SK-N-SH (cell line): ENCODE measurements at regions not wholly inside any gene's neighbourhood (a gene's known extent, or its start where the extent isn't known, plus 50 kb on each side); places are given as distances from the start of the nearest gene placed in this dataset.

Experiments used
- CTCF ChIA-PET: fragments of 300-600, 350-600 bp; formaldehyde crosslinking; extraction: SDS; loops from one replicate; lab custom pipeline; 2021; lab: Yijun Ruan, JAX
- POLR2A ChIA-PET: fragments of 350-600 bp; sonication (Branson Sonifier 250); formaldehyde crosslinking; extraction: SDS; loops from one replicate; lab custom pipeline; 2020; ENCODE audit warnings: antibody characterized with exemption, inconsistent platforms; lab: Yijun Ruan, JAX
- DNase-seq: peaks from one replicate; pipeline ENCODE4 v3.0.0; 2012
- H2AFZ ChIP-seq: fragments of 200-600 bp; sonication (generic); 2 replicates; pipeline ENCODE4 v1.8.1; 2016; ENCODE audit warnings: antibody characterized with exemption, mild to moderate bottlenecking, low read depth
- H3F3A ChIP-seq: fragments of 200-600 bp; sonication (generic); replicated peaks from 2 replicates; pipeline ENCODE3; 2016; ENCODE audit warnings: antibody characterized with exemption, mild to moderate bottlenecking; ENCODE audit not compliant: insufficient read depth
- H3K27ac ChIP-seq, 2 experiments: fragments of 200-500 bp in 1 of 2; fragments of 200-600 bp in 1 of 2; sonication (Bioruptor generic) in 1 of 2; sonication (generic), shearing (Covaris generic) in 1 of 2; 2 replicates each; pipeline versions ENCODE4 v1.5.1 to v1.6.1; 2014 to 2016; ENCODE audit warnings: low read depth in 2 of 2, inconsistent platforms in 1 of 2, low read length in 1 of 2, mild to moderate bottlenecking in 1 of 2, mixed read lengths in 1 of 2
- H3K27me3 ChIP-seq: fragments of 200-600 bp; sonication (generic), shearing (Covaris generic); 2 replicates; pipeline ENCODE4 v1.6.1; 2016; ENCODE audit warnings: mixed run types; ENCODE audit not compliant: insufficient read depth
- H3K36me3 ChIP-seq, 2 experiments: fragments of 200-500 bp in 1 of 2; fragments of 200-600 bp in 1 of 2; sonication (Bioruptor generic) in 1 of 2; sonication (generic) in 1 of 2; replicated peaks in 1 of 2; 2 replicates each; pipeline versions ENCODE3 to v1.5.1; 2014 to 2016; ENCODE audit warnings: low read length in 1 of 2, mild to moderate bottlenecking in 1 of 2; ENCODE audit not compliant: insufficient read depth in 2 of 2, control insufficient read depth in 1 of 2
- H3K4me1 ChIP-seq, 2 experiments: fragments of 200-500 bp in 1 of 2; fragments of 200-600 bp in 1 of 2; sonication (Bioruptor generic) in 1 of 2; sonication (generic), shearing (Covaris generic) in 1 of 2; 2 replicates each; pipeline versions ENCODE4 v1.5.1 to v1.6.1; 2014 to 2016; ENCODE audit warnings: low read depth in 1 of 2, low read length in 1 of 2, mixed run types in 1 of 2; ENCODE audit not compliant: insufficient read depth in 2 of 2, control insufficient read depth in 1 of 2
- H3K4me2 ChIP-seq: fragments of 200-600 bp; sonication (generic), shearing (Covaris generic); 2 replicates; pipeline ENCODE4 v1.6.1; 2017; ENCODE audit warnings: mixed run types
- H3K4me3 ChIP-seq, 2 experiments: fragments of 200-500 bp in 1 of 2; fragments of 200-600 bp in 1 of 2; sonication (Bioruptor generic) in 1 of 2; sonication (generic), shearing (Covaris generic) in 1 of 2; 2 replicates each; pipeline versions ENCODE4 v1.5.1 to v1.8.1; 2014 to 2016; ENCODE audit warnings: low read depth in 2 of 2, inconsistent platforms in 1 of 2, low read length in 1 of 2, mild to moderate bottlenecking in 1 of 2, mixed read lengths in 1 of 2, moderate library complexity in 1 of 2
- H3K79me2 ChIP-seq: fragments of 200-600 bp; sonication (generic); 2 replicates; pipeline ENCODE4 v1.8.1; 2017; ENCODE audit warnings: mild to moderate bottlenecking; ENCODE audit not compliant: insufficient read depth
- H3K9ac ChIP-seq: fragments of 200-600 bp; sonication (generic); 2 replicates; pipeline ENCODE4 v1.6.1; 2017; ENCODE audit warnings: mixed run types
- H3K9me2 ChIP-seq: fragments of 200-600 bp; sonication (generic); 2 replicates; pipeline ENCODE4 v1.6.1; 2017; ENCODE audit warnings: mixed run types
- H3K9me3 ChIP-seq: fragments of 200-600 bp; sonication (generic); 2 replicates; pipeline ENCODE4 v1.6.1; 2017; ENCODE audit warnings: mixed run types, mild to moderate bottlenecking, moderate library complexity
- H4K20me1 ChIP-seq: fragments of 200-600 bp; sonication (generic); 2 replicates; pipeline ENCODE4 v1.6.1; 2017; ENCODE audit warnings: mild to moderate bottlenecking, mixed run types; ENCODE audit not compliant: insufficient read depth
- ELF1 ChIP-seq: IDR thresholded peaks from 2 replicates; pipeline ENCODE4 v1.4.0; 2012
- FOSL2 ChIP-seq: IDR thresholded peaks from 2 replicates; pipeline ENCODE4 v1.4.0; 2012; ENCODE audit warnings: low read depth, mild to moderate bottlenecking, moderate library complexity, borderline replicate concordance
- FOXM1 ChIP-seq: IDR thresholded peaks from 2 replicates; pipeline ENCODE4 v1.4.0; 2012; ENCODE audit warnings: low read depth, mild to moderate bottlenecking
- JUND ChIP-seq: IDR thresholded peaks from 2 replicates; pipeline ENCODE4 v1.4.0; 2012
- MXI1 ChIP-seq: IDR thresholded peaks from 2 replicates; pipeline ENCODE4 v1.6.1; 2012; ENCODE audit warnings: mild to moderate bottlenecking, low read depth, low read length, improper control_type of control experiment
- NFIC ChIP-seq: IDR thresholded peaks from 2 replicates; pipeline ENCODE4 v1.4.0; 2012; ENCODE audit warnings: borderline replicate concordance
- RFX5 ChIP-seq: IDR thresholded peaks from 2 replicates; pipeline ENCODE4 v1.6.1; 2012; ENCODE audit warnings: mild to moderate bottlenecking, improper control_type of control experiment, low read length
- RXRA ChIP-seq: IDR thresholded peaks from 2 replicates; pipeline ENCODE4 v1.4.0; 2012; ENCODE audit warnings: low read depth, mild to moderate bottlenecking, borderline replicate concordance
- SMC3 ChIP-seq: IDR thresholded peaks from 2 replicates; pipeline ENCODE4 v1.6.1; 2012; ENCODE audit warnings: low read depth, low read length, improper control_type of control experiment
- TAF1 ChIP-seq: IDR thresholded peaks from 2 replicates; pipeline ENCODE4 v1.6.1; 2012; ENCODE audit warnings: low read depth, mild to moderate bottlenecking, low read length, moderate library complexity, borderline replicate concordance
- TCF12 ChIP-seq: IDR thresholded peaks from 2 replicates; pipeline ENCODE4 v1.4.0; 2012
- TEAD4 ChIP-seq: IDR thresholded peaks from 2 replicates; pipeline ENCODE4 v1.4.0; 2012; ENCODE audit warnings: mild to moderate bottlenecking, borderline replicate concordance; ENCODE audit not compliant: insufficient read depth
- YY1 ChIP-seq: IDR thresholded peaks from 2 replicates; pipeline ENCODE4 v1.4.0; 2012; ENCODE audit warnings: low read depth, mild to moderate bottlenecking
- WGBS: methylation state at CpG from one replicate; pipeline ENCODE4 v1.1.6; 2017; ENCODE audit warnings: low lambda C conversion rate; 5-methylcytosine and 5-hydroxymethylcytosine counted together
- TF ChIP-seq, protein P1 (sequence below): IDR thresholded peaks from 2 replicates; pipeline ENCODE4 v1.4.0; 2012; ENCODE audit warnings: low read depth, borderline replicate concordance
- TF ChIP-seq, protein P2 (sequence below): fragments of 150-350 bp; IDR thresholded peaks from 2 replicates; pipeline ENCODE4 v1.6.1; 2017; ENCODE audit warnings: antibody characterized with exemption, low read length, low read depth, borderline replicate concordance
- TF ChIP-seq, protein P3 (sequence below): fragments of 150-350 bp; IDR thresholded peaks from 2 replicates; pipeline ENCODE4 v1.6.1; 2016; ENCODE audit warnings: mild to moderate bottlenecking, low read depth, low read length
- TF ChIP-seq, protein P4 (sequence below): IDR thresholded peaks from 2 replicates; pipeline ENCODE4 v1.6.1; 2012; ENCODE audit warnings: mild to moderate bottlenecking, low read depth, low read length, moderate library complexity
- TF ChIP-seq, protein P5 (sequence below): IDR thresholded peaks from 2 replicates; pipeline ENCODE4; 2012

DNA sequence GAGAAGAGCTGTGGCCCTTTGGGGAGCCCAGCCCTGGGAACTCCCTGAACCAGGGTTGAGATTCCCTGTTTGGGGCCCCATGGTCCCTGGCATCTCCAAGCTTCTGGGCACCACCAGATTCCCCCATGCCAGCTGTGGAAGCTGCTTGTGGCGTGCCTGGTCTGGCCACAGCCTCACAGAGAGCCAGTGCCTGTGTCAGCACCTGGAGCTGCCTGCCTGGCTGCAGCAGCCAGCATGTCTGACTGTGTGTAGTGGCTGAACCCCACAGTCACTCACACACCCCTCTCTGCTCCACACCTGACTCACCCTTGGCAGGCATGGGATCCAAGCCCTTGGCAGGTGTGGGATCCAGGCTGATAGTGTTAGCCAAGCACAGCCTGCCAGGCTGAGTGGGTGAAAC lies 97.2 kb upstream of the GALNTL6 start (continued):
- no peak for TF ChIP-seq TAF1
- TF ChIP-seq YY1 = no peak

DNA sequence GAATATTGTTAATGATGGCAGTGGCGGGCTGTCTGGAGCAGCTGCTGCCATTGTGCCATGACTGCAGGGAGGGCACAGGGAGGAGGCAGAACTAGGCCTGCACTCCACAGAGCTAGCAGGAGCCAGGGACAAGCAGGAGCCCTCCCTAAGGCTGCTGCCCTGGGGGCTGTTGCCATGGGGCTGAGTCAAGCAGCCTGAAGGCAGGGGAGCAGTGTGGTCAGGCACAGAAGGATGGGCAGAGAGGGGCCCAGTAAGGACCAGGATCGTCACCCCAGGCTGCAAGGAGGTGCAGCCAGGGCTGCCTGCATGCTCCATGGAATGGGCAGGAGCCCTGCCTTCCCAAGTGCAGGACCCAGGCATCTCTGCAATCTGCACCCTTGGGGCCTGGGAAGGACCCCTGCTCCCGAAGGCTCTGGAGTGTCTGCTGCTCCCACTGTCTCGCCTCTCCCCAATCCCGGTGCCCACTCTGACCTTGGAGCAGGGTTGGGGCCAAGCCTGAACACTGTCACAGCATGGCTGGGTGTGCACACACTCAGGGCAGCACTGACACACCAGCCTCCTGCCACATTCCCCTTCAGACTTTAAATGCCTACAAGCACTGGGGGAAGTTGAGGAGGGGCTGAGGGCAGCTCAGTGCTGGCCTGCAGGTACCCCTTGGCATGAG lies 98.3 kb upstream of the GALNTL6 start:
- POLR2A ChIA-PET = no interaction called here
- H3K27me3 ChIP-seq = no peaks in the 10 kb centered on the region
- H4K20me1 ChIP-seq = no peaks in the 10 kb centered on the region
- WGBS = 75% methylated on average over 1 of the region's 5 CpGs
- no peak overlapping the region for H2AFZ ChIP-seq
- H3F3A ChIP-seq = no peaks in the 10 kb centered on the region
- no peak overlapping the region for H3K4me2 ChIP-seq
- CTCF ChIA-PET = no interaction called here
- H3K9me3 ChIP-seq = no peaks in the 10 kb centered on the region
- no peaks in the 10 kb centered on the region for H3K79me2 ChIP-seq
- no peak for DNase-seq
- TF ChIP-seq, protein P1, sequence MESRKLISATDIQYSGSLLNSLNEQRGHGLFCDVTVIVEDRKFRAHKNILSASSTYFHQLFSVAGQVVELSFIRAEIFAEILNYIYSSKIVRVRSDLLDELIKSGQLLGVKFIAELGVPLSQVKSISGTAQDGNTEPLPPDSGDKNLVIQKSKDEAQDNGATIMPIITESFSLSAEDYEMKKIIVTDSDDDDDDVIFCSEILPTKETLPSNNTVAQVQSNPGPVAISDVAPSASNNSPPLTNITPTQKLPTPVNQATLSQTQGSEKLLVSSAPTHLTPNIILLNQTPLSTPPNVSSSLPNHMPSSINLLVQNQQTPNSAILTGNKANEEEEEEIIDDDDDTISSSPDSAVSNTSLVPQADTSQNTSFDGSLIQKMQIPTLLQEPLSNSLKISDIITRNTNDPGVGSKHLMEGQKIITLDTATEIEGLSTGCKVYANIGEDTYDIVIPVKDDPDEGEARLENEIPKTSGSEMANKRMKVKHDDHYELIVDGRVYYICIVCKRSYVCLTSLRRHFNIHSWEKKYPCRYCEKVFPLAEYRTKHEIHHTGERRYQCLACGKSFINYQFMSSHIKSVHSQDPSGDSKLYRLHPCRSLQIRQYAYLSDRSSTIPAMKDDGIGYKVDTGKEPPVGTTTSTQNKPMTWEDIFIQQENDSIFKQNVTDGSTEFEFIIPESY = no peak
- TF ChIP-seq FOSL2 (no peak), MXI1 (no peak), ELF1 (no peak), TCF12 (no peak), RXRA (no peak), TAF1 (no peak), RFX5 (no peak), SMC3 (no peak), NFIC (no peak), JUND (no peak), FOXM1 (no peak), TEAD4 (no peak)
- TF ChIP-seq, protein P2, sequence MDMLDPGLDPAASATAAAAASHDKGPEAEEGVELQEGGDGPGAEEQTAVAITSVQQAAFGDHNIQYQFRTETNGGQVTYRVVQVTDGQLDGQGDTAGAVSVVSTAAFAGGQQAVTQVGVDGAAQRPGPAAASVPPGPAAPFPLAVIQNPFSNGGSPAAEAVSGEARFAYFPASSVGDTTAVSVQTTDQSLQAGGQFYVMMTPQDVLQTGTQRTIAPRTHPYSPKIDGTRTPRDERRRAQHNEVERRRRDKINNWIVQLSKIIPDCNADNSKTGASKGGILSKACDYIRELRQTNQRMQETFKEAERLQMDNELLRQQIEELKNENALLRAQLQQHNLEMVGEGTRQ = no peak
- TF ChIP-seq, protein P3, sequence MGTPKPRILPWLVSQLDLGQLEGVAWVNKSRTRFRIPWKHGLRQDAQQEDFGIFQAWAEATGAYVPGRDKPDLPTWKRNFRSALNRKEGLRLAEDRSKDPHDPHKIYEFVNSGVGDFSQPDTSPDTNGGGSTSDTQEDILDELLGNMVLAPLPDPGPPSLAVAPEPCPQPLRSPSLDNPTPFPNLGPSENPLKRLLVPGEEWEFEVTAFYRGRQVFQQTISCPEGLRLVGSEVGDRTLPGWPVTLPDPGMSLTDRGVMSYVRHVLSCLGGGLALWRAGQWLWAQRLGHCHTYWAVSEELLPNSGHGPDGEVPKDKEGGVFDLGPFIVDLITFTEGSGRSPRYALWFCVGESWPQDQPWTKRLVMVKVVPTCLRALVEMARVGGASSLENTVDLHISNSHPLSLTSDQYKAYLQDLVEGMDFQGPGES = no peak
- TF ChIP-seq, protein P4, sequence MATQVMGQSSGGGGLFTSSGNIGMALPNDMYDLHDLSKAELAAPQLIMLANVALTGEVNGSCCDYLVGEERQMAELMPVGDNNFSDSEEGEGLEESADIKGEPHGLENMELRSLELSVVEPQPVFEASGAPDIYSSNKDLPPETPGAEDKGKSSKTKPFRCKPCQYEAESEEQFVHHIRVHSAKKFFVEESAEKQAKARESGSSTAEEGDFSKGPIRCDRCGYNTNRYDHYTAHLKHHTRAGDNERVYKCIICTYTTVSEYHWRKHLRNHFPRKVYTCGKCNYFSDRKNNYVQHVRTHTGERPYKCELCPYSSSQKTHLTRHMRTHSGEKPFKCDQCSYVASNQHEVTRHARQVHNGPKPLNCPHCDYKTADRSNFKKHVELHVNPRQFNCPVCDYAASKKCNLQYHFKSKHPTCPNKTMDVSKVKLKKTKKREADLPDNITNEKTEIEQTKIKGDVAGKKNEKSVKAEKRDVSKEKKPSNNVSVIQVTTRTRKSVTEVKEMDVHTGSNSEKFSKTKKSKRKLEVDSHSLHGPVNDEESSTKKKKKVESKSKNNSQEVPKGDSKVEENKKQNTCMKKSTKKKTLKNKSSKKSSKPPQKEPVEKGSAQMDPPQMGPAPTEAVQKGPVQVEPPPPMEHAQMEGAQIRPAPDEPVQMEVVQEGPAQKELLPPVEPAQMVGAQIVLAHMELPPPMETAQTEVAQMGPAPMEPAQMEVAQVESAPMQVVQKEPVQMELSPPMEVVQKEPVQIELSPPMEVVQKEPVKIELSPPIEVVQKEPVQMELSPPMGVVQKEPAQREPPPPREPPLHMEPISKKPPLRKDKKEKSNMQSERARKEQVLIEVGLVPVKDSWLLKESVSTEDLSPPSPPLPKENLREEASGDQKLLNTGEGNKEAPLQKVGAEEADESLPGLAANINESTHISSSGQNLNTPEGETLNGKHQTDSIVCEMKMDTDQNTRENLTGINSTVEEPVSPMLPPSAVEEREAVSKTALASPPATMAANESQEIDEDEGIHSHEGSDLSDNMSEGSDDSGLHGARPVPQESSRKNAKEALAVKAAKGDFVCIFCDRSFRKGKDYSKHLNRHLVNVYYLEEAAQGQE = no peak
- TF ChIP-seq, protein P5, sequence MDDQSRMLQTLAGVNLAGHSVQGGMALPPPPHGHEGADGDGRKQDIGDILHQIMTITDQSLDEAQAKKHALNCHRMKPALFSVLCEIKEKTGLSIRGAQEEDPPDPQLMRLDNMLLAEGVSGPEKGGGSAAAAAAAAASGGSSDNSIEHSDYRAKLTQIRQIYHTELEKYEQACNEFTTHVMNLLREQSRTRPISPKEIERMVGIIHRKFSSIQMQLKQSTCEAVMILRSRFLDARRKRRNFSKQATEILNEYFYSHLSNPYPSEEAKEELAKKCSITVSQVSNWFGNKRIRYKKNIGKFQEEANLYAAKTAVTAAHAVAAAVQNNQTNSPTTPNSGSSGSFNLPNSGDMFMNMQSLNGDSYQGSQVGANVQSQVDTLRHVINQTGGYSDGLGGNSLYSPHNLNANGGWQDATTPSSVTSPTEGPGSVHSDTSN = no peak
- H3K9me2 ChIP-seq = no peaks in the 10 kb centered on the region
- no peaks in the 10 kb centered on the region for H3K36me3 ChIP-seq
- no peak overlapping the region for H3K4me3 ChIP-seq
- no peak overlapping the region for H3K9ac ChIP-seq
- no peak overlapping the region for H3K27ac ChIP-seq
- H3K4me1 ChIP-seq = no peaks in the 10 kb centered on the region
